ENCODE measurements at regions not wholly inside any gene's neighbourhood (a gene's known extent, or its start where the extent isn't known, plus 50 kb on each side); places are given as distances from the start of the nearest gene placed in this dataset.

- TF ChIP-seq, protein P1, sequence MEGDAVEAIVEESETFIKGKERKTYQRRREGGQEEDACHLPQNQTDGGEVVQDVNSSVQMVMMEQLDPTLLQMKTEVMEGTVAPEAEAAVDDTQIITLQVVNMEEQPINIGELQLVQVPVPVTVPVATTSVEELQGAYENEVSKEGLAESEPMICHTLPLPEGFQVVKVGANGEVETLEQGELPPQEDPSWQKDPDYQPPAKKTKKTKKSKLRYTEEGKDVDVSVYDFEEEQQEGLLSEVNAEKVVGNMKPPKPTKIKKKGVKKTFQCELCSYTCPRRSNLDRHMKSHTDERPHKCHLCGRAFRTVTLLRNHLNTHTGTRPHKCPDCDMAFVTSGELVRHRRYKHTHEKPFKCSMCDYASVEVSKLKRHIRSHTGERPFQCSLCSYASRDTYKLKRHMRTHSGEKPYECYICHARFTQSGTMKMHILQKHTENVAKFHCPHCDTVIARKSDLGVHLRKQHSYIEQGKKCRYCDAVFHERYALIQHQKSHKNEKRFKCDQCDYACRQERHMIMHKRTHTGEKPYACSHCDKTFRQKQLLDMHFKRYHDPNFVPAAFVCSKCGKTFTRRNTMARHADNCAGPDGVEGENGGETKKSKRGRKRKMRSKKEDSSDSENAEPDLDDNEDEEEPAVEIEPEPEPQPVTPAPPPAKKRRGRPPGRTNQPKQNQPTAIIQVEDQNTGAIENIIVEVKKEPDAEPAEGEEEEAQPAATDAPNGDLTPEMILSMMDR (IDR thresholded peaks at IDR 0.05), result no peak
- no peak for TF ChIP-seq POLR2A (IDR thresholded peaks at IDR 0.05)
Observed at GRCh38 chr6:23111984-23112383, 542.6 kb downstream of the HDGFL1 start.
